Mesodermal cell (in vitro differentiated cells): ENCODE measurements at regions not wholly inside any gene's neighbourhood (a gene's known extent, or its start where the extent isn't known, plus 50 kb on each side); places are given as distances from the start of the nearest gene placed in this dataset.

Source experiments
- H3K27ac ChIP-seq: 2 replicates; pipeline ENCODE4 v1.7.0; 2013; ENCODE audit warnings: mild to moderate bottlenecking, low read depth, low read length, moderate library complexity; ENCODE audit not compliant: severe bottlenecking
- H3K36me3 ChIP-seq: 2 replicates; pipeline ENCODE4 v1.7.1; 2013; ENCODE audit warnings: mild to moderate bottlenecking, low read length, moderate library complexity; ENCODE audit not compliant: control insufficient read depth, insufficient read depth
- H3K4me1 ChIP-seq: one replicate; pipeline ENCODE4 v1.7.1; 2013; ENCODE audit warnings: mild to moderate bottlenecking, low read length; ENCODE audit not compliant: insufficient read depth, control insufficient read depth, poor library complexity, severe bottlenecking
- H3K4me3 ChIP-seq: 2 replicates; pipeline ENCODE4 v1.7.0; 2013; ENCODE audit warnings: low read length, control low read depth, mild to moderate bottlenecking; ENCODE audit not compliant: insufficient read depth, poor library complexity, severe bottlenecking; ENCODE audit errors: extremely low read depth
- H3K9me3 ChIP-seq: 2 replicates; pipeline ENCODE4 v1.7.1; 2013; ENCODE audit warnings: mild to moderate bottlenecking, low read length, moderate library complexity; ENCODE audit not compliant: control insufficient read depth

GRCh38 chr3:163126115-163126514 is 1629.5 kb downstream of the OTOL1 start:
- Histone ChIP-seq H3K36me3 (no peaks in the 10 kb centered on the region), H3K4me1 (no peaks in the 10 kb centered on the region), H3K9me3 (peaks cover 21% of the 10 kb centered on the region), H3K4me3 (no peak overlapping the region), H3K27ac (no peak overlapping the region)
